CD4-positive, alpha-beta T cell treated with Interleukin-15 for 1 hour (primary cell): ENCODE measurements at regions not wholly inside any gene's neighbourhood (a gene's known extent, or its start where the extent isn't known, plus 50 kb on each side); places are given as distances from the start of the nearest gene placed in this dataset.

Experiments
- DNase-seq: peaks from one replicate; pipeline ENCODE4 v3.0.0-alpha.2; 2020

DNA sequence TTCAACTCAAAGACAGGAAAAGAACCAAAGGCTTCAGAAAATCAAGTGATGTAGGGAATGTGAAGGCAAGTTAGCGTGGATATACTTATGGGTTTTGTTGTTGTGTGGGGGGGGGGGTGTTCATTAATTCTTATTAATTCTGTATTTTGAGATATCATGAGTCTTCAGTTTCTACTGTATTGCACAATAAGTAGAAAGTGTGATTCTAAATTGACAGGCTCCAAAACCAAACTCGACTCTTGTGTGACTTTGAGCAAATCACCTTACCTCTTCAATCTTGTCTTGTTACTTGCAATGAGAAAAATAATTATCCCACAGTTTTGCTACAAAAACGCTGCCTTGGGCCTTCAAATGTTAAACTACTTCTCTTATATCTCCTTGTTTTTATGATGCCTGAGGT, 453.9 kb upstream of the GOT2 start:
- no peak for DNase-seq

DNA sequence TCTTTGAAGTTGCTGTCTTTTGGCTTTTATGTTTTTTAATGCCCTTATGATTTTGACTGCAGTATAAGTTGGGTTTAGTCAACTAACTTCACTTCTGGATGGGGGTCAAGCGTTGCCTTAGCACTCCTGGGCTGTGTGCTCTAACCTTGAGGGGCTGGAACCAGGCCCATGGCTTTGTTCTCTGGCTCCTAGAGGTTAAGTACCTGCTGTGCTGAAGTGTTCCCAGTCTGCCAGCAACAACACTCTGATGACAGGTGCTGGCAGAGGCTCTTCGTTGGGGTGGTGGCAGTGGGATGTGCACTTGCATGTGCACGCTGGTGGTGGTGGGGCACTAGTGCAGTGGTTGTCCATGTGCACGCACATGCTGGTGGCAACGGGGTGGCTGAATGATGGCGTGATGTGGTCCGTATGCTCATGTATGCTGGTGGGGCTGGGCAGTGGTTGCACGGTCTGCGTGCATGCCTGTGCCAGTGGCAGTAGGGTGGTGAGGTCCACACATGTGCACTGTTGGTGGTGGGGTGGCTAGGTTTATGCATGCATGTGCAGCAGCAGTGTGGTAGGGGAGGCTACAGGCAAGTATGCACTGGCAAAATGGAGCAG, 447.8 kb upstream of the GOT2 start:
- DNase-seq: no peak

DNA sequence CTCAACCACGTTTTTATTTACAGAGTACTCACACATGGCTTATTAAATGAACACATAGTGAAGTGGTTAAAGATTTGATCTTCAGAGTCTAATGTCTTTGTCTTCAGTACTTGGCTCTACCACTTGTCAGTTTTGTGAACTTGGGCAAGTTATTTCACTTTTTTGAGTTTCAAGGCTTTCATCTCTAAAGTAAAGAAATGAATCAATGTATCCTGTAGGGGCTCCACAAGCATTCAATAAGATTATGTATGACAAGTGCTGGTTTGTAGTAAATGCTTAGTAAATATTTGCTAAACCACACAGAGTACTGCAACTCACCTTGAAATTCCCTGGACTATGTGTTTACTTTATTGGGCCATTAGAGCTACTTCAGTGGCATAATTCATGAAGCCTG, 446.0 kb upstream of the GOT2 start:
- DNase-seq: no peak

DNA sequence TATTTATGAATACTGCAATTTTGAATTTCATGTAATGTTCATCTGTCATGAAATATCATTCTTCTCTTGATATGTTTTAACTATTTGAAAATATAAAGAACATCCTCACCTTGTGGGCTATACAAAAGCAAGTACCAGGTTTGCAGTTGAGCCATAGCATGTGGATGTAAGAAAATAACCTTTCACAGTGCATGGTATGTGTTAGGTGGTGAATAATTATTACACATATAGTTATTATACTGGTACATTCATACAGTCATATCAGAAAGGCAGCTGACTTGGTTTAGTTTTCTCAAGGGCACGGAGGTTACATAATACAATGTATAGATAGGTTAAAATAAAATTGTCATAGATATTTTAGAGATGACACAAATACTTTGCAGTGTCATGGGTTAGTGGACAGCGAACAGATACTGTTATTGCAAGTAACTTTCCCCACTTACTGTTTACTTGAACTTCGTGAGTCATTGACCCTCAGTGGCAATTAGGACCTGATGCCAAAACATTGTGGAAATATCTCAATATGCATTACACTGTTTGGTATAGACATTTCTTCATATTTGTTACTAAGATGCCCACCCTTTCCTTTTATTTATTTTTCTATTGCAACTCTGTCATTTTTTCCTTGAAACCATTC, 445.4 kb upstream of the GOT2 start:
- no peak for DNase-seq

DNA sequence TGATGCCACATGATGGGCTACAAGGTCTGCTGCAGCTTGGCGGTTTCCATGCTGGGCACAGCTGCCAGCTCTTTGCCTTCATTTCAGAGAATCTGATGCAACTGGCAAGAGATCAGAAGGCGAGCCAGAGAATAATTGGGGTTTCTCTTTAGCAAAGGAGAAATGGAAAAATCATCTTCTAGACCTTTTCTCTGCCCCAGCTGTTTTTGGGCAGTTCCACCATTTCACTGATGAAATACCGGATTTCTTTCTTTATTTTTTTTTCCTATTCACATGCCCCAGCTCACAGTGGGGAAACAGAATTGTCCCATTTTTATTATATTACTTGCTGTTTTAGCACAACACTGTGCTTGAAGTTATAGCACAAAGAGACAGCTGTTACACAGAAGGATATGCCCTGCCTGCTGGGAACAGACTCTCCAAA, 439.3 kb upstream of the GOT2 start:
- DNase-seq: no peak

DNA sequence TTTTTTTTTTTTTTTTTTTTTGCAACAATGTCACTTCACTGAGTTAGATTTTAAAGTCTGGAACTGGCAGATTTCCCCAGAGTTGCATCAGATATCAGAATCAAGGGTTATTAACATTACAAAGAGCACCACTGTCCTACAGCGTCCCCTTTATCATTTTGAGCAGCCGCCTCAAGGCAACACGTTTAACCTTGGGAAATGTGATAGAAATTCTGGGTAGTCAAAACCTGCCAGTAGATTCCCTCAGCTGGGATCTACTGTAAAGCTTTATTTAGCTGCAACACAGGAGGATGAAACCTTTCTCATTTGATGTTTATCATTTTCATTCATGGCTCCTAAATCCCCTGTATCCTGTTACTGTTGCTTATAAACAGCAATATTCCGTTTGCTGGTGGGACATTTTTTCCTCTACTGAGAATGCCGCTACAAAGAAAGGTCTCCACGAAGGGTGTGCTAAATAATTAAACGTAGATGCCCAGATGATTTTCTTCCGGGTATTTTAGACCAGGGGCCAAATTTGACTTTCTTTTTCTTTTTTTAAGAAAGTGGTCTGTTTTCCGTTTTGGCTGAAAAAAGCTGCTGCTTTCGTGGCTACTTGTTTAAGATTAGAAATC, 436.1 kb upstream of the GOT2 start:
- no peak for DNase-seq

DNA sequence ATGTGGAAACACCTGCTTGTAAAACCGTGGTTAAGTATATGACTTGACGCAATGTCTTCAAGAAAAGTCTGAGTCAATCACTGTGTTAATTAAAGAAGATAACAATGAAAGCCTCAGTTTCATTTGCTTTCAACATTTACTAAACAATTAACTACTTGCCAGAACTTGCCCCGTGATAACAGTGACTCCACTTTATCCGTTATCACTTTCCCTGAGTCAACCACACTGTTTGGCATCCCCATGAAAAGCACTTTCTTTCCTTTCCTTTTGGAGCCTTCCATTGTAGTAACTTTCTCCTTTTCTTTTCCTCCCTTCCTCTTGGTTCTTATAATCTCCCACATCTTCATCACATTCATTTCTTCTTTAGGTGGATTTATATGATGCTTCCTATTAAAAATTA, 435.1 kb upstream of the GOT2 start:
- DNase-seq: no peak

DNA sequence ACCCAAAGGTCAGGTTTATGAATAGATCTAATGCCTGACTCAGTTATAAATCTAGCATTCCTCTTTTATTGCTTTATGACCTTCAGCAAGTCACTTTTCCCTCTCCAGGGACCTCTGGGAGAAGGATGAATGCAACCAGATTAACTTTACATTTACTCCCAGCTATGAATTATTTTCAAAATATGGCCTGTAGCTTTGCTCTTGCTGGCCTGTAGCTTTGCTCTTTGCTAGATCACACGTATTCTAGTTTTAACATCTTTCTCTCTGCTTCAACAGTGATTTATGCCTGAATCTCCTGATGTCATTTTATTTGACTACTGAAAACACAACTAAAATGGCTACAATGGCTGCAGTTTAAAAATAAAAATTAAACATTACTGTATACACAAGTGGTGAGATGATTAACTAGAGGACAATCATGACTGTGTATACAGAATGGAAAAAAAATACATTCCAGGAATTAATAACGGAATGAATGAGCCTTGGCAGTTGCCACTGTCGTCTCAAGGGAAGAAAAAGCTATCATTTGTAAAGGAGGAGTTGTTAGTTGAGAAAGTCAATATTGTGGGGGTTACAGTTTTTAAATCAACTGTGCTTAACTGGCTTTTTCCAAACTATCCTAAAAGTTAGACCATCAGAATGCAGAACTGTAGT, 434.5 kb upstream of the GOT2 start:
- DNase-seq: no peak

DNA sequence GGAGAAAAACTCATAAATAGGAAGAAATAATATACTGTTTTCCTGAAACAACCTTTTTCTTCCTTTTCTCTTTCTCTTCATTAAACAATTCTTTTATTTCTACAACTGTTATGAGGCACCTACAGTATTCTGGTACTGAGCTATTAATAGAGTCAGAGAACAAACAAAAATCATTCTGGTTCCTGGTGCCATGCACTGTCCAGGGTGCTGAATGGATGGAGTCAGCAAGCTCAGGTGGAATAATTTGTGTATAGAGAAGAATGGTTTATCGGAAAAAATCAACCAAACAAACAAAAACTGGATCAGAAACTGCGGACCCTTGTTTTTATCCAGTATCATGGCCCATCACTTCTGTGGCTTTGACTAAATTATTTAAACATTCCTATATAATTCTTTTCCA, 430.3 kb upstream of the GOT2 start:
- DNase-seq: no peak

DNA sequence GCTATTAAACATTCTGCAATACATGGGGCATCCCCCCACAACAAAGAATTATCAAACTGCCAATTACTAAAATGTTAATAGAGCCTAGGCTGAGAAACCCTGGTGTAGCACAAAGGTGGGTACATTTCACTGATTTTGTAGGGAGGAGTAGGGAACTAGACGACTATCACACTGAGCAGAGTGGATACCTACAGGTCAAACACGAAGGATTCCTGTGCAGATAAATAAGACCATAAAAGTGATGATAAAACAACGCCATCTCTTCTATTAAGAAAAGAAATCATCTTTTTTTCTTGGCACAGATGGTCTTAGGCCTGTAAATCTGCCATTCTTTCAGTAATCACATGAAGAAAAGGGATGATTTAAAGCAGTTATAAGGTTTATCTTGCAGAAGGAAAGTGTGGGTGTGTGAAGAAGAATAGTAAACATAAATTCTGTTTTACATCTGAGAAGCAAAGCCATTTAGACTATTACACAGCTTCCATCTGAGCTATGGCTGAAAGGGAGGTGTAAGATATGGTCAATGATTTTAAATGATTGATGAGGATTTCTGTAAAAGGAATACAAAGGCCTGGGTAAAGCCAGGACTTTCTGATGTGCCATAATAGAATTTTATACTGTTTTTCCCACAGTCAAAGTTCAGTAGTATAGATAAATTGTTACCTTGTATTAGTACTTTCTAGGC, 429.4 kb upstream of the GOT2 start:
- DNase-seq: no peak

DNA sequence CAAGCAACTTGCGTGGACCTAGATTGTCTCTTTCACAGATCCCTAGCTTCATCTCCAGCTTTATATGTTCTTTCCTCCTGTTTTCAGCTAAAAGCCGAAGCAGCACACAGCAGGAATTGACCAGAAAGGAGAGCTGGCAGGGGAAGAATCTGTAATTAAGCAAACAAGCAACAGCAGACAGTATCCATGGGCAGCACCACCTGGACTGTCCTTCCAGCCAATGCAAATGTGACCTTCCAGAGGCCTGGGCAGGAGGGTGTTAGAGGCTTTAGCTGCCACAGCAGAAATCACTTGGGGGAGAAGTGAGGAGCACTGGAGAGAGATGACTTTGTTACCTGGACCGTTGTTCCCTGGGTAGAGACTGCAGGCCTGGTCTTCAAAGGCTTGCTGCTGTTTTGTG, 427.6 kb upstream of the GOT2 start:
- DNase-seq: no peak

DNA sequence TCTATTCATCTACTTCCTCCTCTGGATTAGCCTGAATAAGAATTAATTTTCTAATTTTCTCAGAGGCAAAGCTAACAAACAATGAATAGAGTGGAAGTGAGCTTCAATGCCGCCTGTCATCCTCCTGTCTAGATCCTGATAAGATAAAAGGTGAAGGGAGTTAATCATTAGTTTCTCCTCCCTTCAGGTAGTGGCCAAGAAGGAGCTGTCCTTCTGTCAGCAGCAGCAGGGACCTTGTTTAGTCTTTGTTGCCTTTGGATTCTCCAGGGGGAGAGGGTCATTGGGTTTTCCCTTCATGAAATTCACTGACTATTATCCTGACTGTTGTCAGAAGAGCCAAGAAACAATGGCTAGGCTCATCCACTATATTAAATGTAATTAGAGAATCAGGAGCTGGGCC, 420.2 kb upstream of the GOT2 start:
- DNase-seq: no peak

DNA sequence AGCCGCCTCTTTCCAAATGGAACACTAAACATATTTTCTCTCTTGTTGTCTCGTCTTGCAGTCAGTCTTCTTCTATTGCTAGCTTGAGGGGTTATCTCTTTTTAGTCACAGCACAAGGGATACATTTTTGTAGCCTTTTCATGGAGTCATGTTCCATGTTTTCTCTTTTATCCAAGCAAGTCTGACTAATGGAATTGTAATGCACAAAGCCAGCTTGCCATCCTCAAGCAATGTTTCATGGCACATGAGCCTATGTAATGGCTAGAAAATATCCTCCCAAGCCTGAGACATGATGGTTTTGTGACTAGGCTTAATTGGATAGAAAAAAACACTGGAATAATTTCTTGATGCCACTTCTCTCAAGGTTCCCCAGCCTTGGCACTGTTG, 414.6 kb upstream of the GOT2 start:
- no peak for DNase-seq

DNA sequence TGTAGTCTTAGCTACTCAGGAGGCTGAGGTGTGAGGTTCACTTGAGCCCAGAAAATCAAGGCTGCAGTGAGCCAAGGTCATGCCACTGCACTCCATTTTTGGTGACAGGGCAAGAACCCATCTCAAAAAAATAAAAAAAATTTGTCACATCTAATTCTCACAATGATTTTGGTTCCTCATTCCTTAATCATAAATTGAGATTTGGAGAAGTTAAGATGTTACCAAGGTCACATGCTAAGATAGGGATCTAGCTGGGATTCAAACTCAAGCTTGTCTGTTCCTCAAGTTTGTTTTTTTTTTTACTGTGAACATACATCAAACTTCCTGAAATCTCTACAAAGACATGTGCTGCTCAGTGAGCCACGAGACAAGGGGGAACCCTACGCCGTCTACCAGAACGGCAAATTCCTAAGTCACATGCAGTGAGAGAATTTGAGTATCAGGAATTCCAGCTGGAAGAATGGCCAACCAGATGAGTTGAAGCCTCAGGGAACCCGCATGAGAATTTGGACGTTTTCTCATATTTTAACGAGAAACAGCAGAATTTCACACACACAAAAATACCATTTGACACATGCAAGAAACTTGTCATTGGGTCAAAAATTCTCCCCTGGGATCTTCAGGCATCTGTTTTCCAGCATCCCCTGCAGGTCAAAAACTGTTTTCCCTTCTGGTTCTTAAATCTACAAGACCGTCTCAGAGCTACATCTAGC, 414.1 kb upstream of the GOT2 start:
- no peak for DNase-seq

DNA sequence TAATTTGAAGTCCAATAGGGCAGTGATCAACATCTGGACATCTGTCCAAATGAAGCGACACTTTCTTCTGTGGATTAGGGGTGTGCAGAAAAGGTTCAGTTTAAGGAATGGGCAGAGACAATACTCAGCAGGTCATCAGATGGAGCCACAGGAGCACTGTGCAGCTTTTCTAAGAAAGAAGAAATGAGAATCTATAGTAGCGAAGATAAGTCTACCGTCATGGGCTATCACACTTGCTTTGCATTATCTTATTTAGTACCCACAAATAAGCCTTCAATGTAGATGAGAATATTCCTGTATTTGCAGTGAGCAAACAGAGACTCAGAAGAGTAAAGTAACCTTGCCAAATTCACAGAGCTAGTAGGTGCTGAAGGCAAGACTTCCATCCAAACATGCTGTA, 412.0 kb upstream of the GOT2 start:
- DNase-seq: no peak

DNA sequence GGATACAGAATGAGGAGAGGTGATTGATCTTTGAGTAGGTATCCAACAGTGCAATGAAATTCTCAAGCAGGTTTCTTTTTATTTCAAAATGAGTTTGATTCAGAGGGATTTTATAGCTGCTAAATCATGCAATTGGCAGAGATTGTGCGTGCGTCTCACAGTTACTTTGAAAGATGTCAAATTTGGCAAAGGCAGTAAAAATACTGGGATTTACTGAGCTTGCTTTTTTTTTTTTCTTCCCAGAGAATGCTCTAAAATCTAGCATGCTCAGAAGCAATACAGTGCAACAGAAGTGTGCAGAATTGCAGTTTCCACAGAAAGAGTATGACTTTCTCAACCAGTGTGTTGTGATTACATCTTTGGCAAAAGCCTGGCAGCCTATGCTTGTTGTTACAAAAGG, 410.7 kb upstream of the GOT2 start:
- no peak for DNase-seq

DNA sequence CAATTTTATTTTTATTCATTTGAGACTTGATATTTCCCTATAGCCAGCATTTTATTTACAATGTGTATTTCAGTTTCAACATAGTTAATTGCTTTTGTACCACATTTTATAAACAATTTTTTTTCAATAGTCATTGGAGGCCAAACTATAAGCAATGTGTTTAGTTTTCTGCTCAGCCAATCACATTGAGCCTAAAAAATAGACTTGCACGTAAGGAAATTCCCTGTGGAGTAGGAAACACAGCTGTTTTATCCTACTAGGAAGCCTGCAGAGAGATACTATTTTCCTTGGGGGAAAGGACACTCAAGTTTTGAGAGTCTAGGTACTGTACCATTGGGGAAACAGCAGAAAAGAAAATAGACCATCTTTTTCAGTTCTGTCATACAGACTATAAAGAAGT, 410.2 kb upstream of the GOT2 start:
- no peak for DNase-seq

DNA sequence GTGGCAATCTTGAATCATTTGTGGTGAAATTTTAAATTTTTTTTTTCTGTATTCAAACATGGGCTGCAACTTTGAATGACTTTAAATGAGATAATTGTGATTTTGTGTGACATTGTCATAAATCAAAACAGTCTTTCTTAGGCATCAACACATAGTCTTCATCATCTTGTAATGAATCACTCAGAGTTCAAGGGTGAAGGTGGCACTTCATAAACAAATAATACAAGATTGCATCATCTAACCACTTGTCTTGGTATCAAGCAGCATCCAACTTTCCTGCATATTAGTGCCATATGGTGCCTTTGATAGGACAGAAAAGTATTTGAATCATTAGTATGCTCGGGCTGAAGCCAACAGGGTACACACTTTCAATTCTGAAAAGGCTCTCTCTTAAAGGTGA, 392.4 kb upstream of the GOT2 start:
- DNase-seq: no peak

DNA sequence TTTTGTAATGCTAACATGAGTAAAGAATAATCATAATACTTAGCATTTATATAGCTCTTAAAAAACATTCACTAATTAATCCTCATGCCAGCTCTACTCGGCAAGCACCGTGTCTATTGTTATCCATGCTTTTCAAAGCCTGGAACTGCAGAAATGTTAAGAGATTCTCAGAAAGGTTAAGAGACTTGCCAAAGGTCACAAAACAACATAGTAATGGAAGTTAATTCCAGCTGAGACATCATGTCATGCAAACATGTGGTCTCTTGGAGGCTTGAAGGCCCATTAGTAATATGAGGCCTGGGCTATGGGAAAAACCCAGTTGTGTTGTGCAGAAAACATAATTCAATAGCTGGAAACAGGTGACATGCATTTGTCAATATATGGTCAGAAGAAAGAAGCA, 389.9 kb upstream of the GOT2 start:
- DNase-seq: no peak

DNA sequence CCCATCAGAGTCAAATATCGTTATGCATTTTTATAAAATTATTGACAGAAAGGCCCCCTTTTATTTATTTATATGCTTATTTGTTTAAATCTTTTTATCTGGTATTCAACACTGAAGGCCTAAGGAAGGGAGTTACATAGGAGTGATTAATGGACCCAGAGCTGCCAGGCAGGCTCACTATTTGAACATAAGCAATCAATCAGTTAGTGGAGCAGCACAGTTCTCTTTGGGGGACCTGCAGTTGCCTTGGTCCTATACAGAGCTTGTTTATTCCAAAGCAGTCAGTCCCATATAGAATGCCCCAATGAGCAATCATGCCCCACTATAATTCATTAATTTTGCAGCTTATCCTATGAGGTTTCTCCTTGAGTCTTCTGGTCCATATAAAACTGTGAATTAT, 389.4 kb upstream of the GOT2 start:
- DNase-seq: no peak

DNA sequence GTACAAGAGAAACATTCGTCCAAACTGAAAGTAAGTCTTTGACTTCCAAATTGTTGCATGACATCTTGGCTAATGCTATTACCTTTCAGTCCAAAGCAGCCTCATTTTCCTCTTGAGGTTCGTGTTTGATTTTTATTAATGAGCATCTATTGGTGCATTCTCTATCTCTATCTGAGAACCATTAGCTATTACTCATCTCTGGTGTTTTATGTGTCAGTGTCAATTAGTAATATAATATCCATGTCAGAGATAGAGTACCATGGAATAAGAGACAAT, 388.1 kb upstream of the GOT2 start:
- no peak for DNase-seq

DNA sequence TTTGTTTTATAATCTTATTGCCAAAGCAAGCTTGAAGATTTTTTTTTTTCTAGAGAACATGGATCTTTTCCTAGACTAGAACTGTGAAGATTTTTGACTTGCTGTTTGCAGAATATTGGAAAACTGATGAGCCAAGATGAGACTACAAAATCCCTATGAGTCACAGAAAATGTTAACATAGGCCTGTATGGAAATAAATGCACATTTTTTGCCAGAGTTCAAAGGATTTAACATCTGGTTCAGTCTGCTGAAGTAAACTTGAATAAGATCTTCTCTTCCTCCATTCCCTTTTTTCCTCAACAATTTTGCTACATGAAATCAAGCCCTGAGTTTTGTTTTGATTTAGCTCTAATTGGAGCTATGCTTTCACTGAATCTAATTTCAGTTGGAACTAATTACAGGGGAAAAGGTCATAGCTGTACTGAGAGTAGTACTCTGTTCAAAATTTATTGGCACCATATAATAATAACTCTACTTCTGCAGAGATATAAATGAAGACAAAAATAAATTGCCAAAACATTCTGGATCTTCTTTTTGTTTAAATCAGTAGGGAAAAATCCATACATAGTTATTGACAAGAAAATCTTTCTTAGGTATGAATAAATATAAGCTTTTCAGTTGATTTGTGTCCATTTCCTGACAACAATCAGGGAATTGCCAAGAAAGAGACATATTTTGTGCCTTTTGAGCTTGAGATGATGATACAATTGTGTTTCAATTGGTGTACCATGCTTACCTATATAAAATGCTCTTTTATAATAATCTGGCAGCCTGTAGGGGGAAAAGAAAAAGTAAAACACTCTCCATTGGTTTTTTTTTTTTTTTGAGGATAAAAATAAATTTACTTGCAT, 387.5 kb upstream of the GOT2 start:
- DNase-seq: no peak

DNA sequence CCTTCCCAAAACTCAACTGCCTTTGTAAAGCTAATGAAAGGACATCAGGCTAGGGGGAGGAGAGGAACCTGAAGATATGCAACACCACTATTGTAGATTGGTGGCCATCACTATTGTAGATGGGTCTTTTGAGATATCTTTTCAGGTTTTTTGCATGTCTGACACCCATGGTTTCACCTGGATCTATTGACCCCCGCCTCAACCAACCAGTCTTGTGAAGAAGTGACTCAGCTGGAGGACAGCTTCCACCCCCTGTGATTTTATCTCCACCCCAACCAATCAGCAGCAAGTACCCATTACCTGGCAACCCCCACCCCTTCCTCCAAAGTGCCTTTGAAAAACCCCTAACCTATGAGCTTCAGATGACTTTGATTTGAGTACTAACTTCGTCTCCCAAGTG, 382.6 kb upstream of the GOT2 start:
- no peak for DNase-seq
